Activated CD4-positive, alpha-beta T cell treated with anti-CD3 and anti-CD28 coated beads, Interleukin-2, Interleukin-6, amounts not matched to agents 100 ng/mL and 50 ng/mL, durations not matched to agents 16 hours and 8 hours (primary cell): ENCODE measurements at regions not wholly inside any gene's neighbourhood (a gene's known extent, or its start where the extent isn't known, plus 50 kb on each side); places are given as distances from the start of the nearest gene placed in this dataset.
"Not testable (repeated sequence)": the region's sequence is repeated elsewhere in the genome, so short reads cannot be mapped to it uniquely, and the experiment has no call there.

Experiments used
- DNase-seq: peaks from one replicate; pipeline ENCODE4 v3.0.0-alpha.2; 2020

- DNase-seq: no peak
Measured at GRCh38 chr7:19533266-19533665, 175.6 kb downstream of the POLR1F start.

GRCh38 chr7:19530852-19531251, 178.0 kb downstream of the POLR1F start:
- DNase-seq: no peak

- no peak for DNase-seq
Measured at GRCh38 chr7:19530261-19530660, 178.6 kb downstream of the POLR1F start.

- no peak for DNase-seq
Measured at GRCh38 chr7:19526639-19527038, 182.2 kb downstream of the POLR1F start.

- DNase-seq: no peak
Measured at GRCh38 chr7:19522486-19522885, 186.4 kb downstream of the POLR1F start.

GRCh38 chr7:19520392-19520791, 188.4 kb downstream of the POLR1F start:
- DNase-seq: no peak

GRCh38 chr7:19519443-19520021, 189.3 kb downstream of the POLR1F start:
- no peak for DNase-seq

GRCh38 chr7:19517546-19517945, 191.3 kb downstream of the POLR1F start:
- not testable (repeated sequence) for DNase-seq

GRCh38 chr7:19508821-19509220, 200.0 kb downstream of the POLR1F start:
- no peak for DNase-seq

- no peak for DNase-seq
Measured at GRCh38 chr7:19508124-19508523, 200.7 kb downstream of the POLR1F start.

GRCh38 chr7:19491821-19492452, 216.9 kb downstream of the POLR1F start:
- peak; percentile 17 for DNase-seq

- no peak for DNase-seq
Measured at GRCh38 chr7:19491371-19491770, 217.5 kb downstream of the POLR1F start.

GRCh38 chr7:19489162-19489820, 219.5 kb downstream of the POLR1F start:
- no peak for DNase-seq

GRCh38 chr7:19488056-19488455, 220.8 kb downstream of the POLR1F start:
- no peak for DNase-seq

GRCh38 chr7:19482628-19483027, 226.2 kb downstream of the POLR1F start:
- DNase-seq: no peak

- DNase-seq: no peak
Measured at GRCh38 chr7:19480383-19480782, 228.5 kb downstream of the POLR1F start.

GRCh38 chr7:19470031-19470430, 238.8 kb downstream of the POLR1F start:
- no peak for DNase-seq

- DNase-seq: no peak
Measured at GRCh38 chr7:19465861-19466260, 243.0 kb downstream of the POLR1F start.

- no peak for DNase-seq
Measured at GRCh38 chr7:19464751-19465150, 244.1 kb downstream of the POLR1F start.

- DNase-seq: no peak
Measured at GRCh38 chr7:19464241-19464640, 244.6 kb downstream of the POLR1F start.

GRCh38 chr7:19463581-19463980, 245.3 kb downstream of the POLR1F start:
- no peak for DNase-seq

- DNase-seq: no peak
Measured at GRCh38 chr7:19455623-19456022, 253.2 kb downstream of the POLR1F start.

GRCh38 chr7:19448091-19448490, 260.7 kb downstream of the POLR1F start:
- DNase-seq: no peak

GRCh38 chr7:19442016-19442785, 266.6 kb downstream of the POLR1F start:
- DNase-seq: no peak
